RCC 7860 (cell line): ENCODE measurements at regions not wholly inside any gene's neighbourhood (a gene's known extent, or its start where the extent isn't known, plus 50 kb on each side); places are given as distances from the start of the nearest gene placed in this dataset.

Source experiments
- DNase-seq: peaks from one replicate; pipeline ENCODE4 v3.0.0-alpha.2; 2015; ENCODE audit warnings: low spot score
- FAIRE-seq: peaks from 2 replicates; lab custom pipeline; 2012; peaks lifted over from hg19 to GRCh38; lab: Jason Lieb, UNC

DNA sequence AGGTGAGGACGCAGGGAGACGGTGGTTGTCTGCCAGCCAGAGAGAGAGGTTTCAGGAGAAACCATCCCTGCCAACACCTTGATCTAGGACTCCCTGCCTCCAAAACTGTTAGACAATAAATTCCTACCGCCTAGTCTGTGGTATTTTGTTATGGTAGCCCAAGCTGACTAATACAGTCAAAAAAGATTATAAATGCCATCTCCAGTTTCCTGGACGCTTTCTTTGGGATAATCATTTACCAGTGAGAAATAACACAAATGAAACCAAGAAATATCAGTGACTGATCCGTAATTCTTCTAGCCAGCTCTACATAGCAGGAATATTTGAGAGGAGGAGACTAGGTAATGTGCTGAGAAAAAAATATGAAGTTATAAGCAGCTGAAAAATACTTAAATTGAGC is 707.8 kb upstream of the LMCD1 start:
- DNase-seq (peak; percentile 70), FAIRE-seq (peak; percentile 74)

GRCh38 chr3:7798276-7798675 is 703.3 kb upstream of the LMCD1 start:
- DNase-seq (no peak), FAIRE-seq (no peak)

GRCh38 chr3:7800006-7800780 is 701.4 kb upstream of the LMCD1 start:
- DNase-seq (no peak), FAIRE-seq (no peak)

DNA sequence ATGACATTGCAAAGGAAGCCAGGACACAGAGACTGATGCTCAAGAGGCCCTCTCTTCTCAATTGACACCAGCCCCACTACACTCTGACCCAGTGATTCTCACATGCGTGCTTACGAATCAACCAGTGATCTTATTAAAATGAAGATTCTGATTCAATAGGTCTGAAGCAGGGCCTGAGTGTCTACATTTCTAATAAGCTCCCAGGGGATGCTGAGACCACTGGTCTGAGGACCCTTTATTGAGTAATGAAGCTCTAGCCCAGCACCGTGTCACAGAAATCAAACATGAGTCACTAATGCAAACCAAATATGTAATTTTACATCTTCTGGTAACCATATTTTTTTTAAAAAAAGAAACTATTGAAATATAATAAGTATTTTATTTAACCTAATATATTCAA is 689.1 kb upstream of the LMCD1 start:
- no peak for DNase-seq
- FAIRE-seq = no peak

- FAIRE-seq (no peak), DNase-seq (no peak)
These were observed 688.3 kb upstream of the LMCD1 start for GRCh38 chr3:7813365-7813764.

GRCh38 chr3:7817239-7817638 is 684.4 kb upstream of the LMCD1 start:
- DNase-seq (no peak), FAIRE-seq (no peak)

DNA sequence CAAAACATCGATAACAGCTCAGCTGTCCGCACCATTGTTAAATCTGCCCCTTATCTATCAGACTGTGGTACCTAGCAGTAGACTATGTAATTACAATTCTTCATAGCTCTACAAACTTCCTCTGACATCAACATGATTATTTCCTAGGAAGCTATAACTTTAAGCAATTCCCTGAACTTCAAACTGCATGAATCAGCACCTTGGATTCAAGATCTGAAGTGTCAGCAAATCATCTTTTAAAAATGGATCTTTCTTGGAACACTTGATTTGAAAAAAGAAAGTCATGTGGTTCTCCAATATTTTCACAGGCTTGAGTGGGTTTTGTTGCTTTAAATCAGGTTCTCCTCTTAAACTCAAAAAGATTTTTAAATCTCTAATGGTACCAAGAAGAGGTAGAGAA is 680.7 kb upstream of the LMCD1 start:
- DNase-seq = no peak
- FAIRE-seq = no peak

DNA sequence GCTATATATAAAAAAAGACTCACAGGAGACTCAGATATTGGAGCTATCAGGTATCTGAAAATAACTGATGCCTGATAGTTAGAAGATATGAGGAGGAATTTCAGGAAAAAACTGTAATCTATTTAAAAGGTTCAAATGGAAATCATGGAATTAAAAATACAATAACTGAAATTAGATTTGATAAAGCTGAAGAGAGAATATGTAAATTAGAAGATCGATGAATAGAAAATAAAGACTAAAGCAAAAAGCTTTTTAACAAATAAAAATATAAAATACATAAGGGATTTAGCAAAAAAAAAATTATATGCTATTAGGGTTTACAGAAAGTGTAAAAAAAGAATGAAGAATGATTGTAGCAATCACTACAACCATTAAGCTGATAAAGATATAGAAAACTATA is 679.8 kb upstream of the LMCD1 start:
- FAIRE-seq (no peak), DNase-seq (no peak)

GRCh38 chr3:7841451-7841850 is 660.2 kb upstream of the LMCD1 start:
- FAIRE-seq = no peak

DNA sequence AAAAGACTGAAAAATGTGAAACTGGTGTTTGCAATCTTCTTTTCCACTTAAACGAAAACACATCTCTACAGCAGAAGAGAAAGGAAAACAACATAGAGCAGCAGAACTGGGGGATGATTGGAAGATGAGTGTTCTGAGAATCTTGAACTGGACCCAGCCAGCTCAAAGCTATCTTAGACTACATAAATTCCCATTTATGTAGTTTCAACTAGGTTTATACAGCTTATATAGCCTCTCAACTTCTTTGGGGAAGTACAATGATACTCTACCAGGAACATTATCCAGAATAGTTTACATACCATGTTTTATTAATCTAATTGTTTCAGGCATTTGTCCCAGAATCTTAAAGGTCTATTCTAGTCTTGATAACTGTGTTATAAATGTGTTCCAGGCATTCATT is 658.2 kb upstream of the LMCD1 start:
- FAIRE-seq = no peak
- DNase-seq = no peak

More at GRCh38 chr3:7841451-7841850, 660.2 kb upstream of the LMCD1 start:
- no peak for DNase-seq

- FAIRE-seq (no peak), DNase-seq (no peak)
These were observed 654.6 kb upstream of the LMCD1 start for GRCh38 chr3:7847021-7847420.

GRCh38 chr3:7847521-7847920 is 654.1 kb upstream of the LMCD1 start:
- DNase-seq = no peak
- FAIRE-seq = no peak

DNA sequence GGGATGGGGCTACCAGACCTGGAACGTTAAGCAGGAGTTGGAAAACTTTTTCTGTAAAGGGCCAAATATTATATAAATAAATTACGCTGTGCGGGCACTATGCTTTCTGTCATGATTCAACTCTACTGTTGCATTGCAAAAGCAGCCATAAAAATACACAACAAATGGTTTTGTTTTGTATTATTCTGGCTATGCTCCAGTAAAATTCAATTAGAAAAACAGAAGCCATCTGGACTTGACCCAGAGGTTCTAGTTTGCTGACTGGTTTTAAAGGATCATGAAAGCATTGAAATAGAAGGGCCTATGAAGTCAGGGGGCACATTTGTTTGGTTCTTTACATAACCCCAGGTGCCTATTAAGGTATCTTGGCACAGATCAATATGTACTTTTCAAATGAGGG is 647.4 kb upstream of the LMCD1 start:
- no peak for DNase-seq
- no peak for FAIRE-seq

GRCh38 chr3:7854721-7855120 is 646.9 kb upstream of the LMCD1 start:
- FAIRE-seq = no peak
- no peak for DNase-seq

DNA sequence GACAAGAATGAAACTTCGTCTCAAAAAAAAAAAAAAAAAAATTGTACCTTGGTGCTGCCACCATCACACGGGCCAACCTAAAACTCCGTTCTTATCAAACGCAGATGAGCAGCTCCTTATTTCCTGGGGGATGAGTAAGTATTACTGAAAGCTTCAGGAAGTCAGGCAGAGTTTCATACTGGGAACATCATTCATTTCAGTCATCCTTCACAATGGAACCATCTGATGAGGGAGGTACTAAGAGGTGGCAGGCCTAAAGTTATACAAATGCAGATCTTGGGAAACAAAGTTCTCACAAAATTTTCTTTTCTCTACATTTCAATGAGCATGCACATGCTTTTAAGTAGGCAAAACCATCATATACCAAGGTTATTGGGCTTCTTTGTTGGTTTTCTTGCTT is 636.0 kb upstream of the LMCD1 start:
- DNase-seq (no peak), FAIRE-seq (no peak)

DNA sequence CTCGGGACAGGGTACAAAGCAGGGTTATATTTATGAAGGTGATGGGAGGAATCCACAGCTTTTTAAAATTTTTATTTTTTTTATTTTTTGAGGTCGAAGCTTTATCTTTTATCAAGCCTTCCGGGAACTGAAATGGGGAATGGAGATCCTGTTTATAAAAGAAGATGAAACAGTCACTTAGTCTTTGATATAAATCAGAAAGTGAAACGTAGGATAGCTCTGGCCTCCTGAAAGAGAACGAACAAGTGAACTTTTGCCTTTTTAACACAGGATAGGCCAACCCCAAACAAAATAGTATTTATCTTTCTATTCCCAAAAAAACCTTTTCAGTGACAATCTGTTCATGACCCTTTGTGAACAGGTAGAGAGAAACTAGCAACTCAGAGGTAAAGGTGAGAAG is 634.0 kb upstream of the LMCD1 start:
- no peak for DNase-seq
- FAIRE-seq = no peak

- no peak for FAIRE-seq
- DNase-seq = no peak
These were observed 630.5 kb upstream of the LMCD1 start for GRCh38 chr3:7871003-7871560.

- no peak for FAIRE-seq
- DNase-seq = peak; percentile 17
These were observed 627.5 kb upstream of the LMCD1 start for GRCh38 chr3:7874116-7874515.

- FAIRE-seq (no peak), DNase-seq (no peak)
These were observed 625.7 kb upstream of the LMCD1 start for GRCh38 chr3:7875925-7876324.

GRCh38 chr3:7876741-7877297 is 624.8 kb upstream of the LMCD1 start:
- FAIRE-seq (no peak), DNase-seq (peak; percentile 44)

- DNase-seq = no peak
- FAIRE-seq = no peak
These were observed 624.3 kb upstream of the LMCD1 start for GRCh38 chr3:7877312-7877711.

GRCh38 chr3:7879572-7879971 is 622.1 kb upstream of the LMCD1 start:
- FAIRE-seq = no peak

More at GRCh38 chr3:7879572-7879971, 622.1 kb upstream of the LMCD1 start:
- no peak for DNase-seq
